ENCODE measurements at regions not wholly inside any gene's neighbourhood (a gene's known extent, or its start where the extent isn't known, plus 50 kb on each side); places are given as distances from the start of the nearest gene placed in this dataset.

DNA sequence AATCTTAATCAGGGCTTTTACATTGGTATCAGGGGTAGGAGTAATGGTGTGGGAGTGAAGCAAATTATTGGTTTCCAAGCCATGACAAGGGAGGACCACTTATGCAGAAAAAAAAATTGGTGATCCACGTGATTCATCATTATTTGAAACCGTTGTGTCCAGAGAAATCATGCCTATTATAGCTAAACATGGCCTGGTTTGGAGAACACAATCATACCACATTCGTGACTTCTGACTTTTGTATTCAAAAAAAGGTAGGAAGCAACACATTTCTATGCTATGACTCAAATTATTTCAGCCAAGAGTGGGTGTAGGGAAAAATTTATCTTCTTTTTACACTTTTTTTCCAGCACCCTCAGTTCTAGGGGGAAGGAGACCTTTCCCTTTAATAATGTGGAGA lies 924.3 kb upstream of the GBE1 start:
- intact Hi-C loops (cut with DNase I; ENCODE audit: low total_unique reads): no loop called here
- Histone ChIP-seq H3K4me3 (no peak overlapping the region), H3K36me3 (ENCODE audit: low read depth, missing control alignments) (no peaks in the 10 kb centered on the region), H3K9me3 (no peaks in the 10 kb centered on the region), H3K4me1 (no peaks in the 10 kb centered on the region), H3K27ac (no peak overlapping the region), H3K27me3 (no peaks in the 10 kb centered on the region)
- no peak for DNase-seq
- WGBS, 2 donors: 46 to 69% methylated on average over 3 of the region's 3 CpGs
- TF ChIP-seq POLR2A (IDR thresholded peaks at IDR 0.05): no peak

DNA sequence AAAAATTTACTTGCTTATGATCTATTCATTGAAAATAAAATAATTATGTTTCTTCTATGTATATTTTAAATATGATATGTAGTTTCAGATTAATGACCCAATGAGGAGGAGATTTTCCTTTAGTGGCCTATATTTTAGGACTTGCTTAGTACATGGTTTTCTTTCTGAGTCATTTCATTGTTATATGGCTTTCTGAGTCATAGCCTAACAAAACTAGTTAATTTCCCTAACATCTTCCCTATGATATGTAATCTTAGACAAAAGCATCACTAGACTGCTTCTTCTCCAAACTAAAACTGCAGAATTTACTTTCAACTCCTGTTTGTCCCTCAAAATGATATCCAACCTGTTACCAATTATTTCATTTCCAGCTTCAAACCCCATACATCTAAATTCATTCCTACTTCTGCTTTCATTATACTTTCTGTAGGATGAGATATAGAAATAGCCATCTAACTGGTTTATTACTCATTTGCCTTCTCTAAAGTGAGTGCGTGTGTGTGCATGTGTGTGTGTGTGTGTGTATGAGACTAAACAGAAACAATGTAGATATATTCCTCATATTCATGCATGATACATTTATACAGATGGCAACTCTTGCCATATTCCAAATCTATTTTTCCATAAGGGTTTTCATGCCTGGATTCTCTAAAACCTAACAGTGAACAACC lies 915.0 kb upstream of the GBE1 start:
- TF ChIP-seq, protein P1, sequence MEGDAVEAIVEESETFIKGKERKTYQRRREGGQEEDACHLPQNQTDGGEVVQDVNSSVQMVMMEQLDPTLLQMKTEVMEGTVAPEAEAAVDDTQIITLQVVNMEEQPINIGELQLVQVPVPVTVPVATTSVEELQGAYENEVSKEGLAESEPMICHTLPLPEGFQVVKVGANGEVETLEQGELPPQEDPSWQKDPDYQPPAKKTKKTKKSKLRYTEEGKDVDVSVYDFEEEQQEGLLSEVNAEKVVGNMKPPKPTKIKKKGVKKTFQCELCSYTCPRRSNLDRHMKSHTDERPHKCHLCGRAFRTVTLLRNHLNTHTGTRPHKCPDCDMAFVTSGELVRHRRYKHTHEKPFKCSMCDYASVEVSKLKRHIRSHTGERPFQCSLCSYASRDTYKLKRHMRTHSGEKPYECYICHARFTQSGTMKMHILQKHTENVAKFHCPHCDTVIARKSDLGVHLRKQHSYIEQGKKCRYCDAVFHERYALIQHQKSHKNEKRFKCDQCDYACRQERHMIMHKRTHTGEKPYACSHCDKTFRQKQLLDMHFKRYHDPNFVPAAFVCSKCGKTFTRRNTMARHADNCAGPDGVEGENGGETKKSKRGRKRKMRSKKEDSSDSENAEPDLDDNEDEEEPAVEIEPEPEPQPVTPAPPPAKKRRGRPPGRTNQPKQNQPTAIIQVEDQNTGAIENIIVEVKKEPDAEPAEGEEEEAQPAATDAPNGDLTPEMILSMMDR (IDR thresholded peaks at IDR 0.05): no peak
- TF ChIP-seq POLR2A (IDR thresholded peaks at IDR 0.05): no peak
- H3K4me3 ChIP-seq: no peak overlapping the region
- H3K36me3 ChIP-seq (ENCODE audit: low read depth, missing control alignments): no peaks in the 10 kb centered on the region
- H3K27ac ChIP-seq: no peak overlapping the region
- H3K4me1 ChIP-seq: no peaks in the 10 kb centered on the region
- no peak for DNase-seq
- intact Hi-C loops (cut with DNase I; ENCODE audit: low total_unique reads): no loop called here
- 86 to 92% methylated on average over 1 of the region's 1 CpG for WGBS, 2 donors
- no peaks in the 10 kb centered on the region for H3K9me3 ChIP-seq
- no peaks in the 10 kb centered on the region for H3K27me3 ChIP-seq

DNA sequence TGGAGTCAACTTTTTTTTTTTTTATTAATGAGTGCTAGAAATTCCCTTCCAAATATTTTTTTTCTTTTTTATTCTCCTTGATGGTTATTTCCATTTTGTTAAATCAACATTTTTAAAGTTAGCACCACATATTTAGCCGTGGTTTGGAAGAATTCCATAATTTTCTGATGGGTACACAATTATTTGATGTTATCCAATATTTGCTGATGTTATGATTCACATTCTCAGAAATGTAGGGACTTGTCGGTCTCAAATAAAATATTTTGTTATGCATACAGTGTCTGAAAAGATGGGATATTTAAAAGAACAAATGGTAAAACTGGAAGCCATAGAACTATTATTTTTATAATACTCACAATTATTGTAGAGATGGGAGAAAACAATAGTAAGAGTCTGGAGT lies 911.5 kb upstream of the GBE1 start:
- Histone ChIP-seq H3K36me3 (ENCODE audit: low read depth, missing control alignments) (no peaks in the 10 kb centered on the region), H3K4me3 (no peak overlapping the region), H3K4me1 (no peaks in the 10 kb centered on the region), H3K9me3 (no peaks in the 10 kb centered on the region), H3K27ac (no peak overlapping the region), H3K27me3 (no peaks in the 10 kb centered on the region)
- TF ChIP-seq, protein P1 (IDR thresholded peaks at IDR 0.05): no peak
- no peak for TF ChIP-seq POLR2A (IDR thresholded peaks at IDR 0.05)
- intact Hi-C loops (cut with DNase I; ENCODE audit: low total_unique reads): no loop called here
- no peak for DNase-seq
- WGBS, 2 donors: 82 to 92% methylated on average over 2 of the region's 2 CpGs

DNA sequence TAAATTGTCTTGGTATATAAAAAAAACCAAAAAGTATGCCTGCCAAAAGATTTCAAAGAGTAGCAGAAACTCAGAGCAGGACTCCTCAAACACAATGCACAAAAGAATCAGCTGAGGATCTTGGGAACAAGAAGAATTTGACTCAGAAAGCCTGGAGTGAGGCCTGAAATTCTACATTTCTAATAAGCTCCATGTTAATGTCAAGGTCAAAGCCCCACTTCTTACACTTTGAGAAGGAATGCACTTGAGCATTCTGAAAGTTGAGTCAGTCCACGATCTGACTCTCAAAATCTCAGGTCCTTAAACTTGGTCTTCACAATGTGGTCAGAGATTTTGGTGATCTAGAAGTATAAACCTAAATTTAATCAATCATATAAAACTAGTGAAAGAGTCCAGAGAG lies 910.0 kb upstream of the GBE1 start:
- H3K27me3 ChIP-seq: no peaks in the 10 kb centered on the region
- no peak for DNase-seq
- intact Hi-C loops (cut with DNase I; ENCODE audit: low total_unique reads): no loop called here
- H3K4me3 ChIP-seq: no peak overlapping the region
- H3K9me3 ChIP-seq: no peaks in the 10 kb centered on the region
- H3K27ac ChIP-seq: no peak overlapping the region
- H3K4me1 ChIP-seq: no peaks in the 10 kb centered on the region
- TF ChIP-seq, protein P1 (IDR thresholded peaks at IDR 0.05): no peak
- WGBS, 2 donors: 44 to 63% methylated on average over 1 of the region's 1 CpG
- no peaks in the 10 kb centered on the region for H3K36me3 ChIP-seq (ENCODE audit: low read depth, missing control alignments)

DNA sequence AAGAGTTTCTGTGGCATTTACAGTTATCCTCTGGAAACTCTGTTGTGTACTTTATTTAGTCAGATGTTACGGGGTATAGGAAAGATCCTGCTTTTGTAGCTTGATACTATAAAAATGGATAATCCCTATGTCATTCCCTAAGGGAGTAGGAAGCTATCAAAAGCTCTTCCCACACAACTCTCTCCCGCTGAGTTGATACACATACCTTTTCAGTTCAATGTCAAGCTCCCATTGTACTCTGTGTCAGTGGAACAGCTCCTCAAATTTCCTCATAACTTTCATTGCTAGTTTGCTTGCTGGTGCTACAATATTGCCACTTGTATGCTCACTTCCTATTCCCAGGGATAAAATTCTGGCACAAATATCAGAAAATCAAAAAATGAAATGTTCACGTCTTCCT lies 893.3 kb upstream of the GBE1 start:
- TF ChIP-seq, protein P1 (IDR thresholded peaks at IDR 0.05): no peak
- TF ChIP-seq POLR2A (IDR thresholded peaks at IDR 0.05): no peak
- whole genome bisulfite sequencing, 2 donors: 56 to 63% methylated on average over 3 of the region's 3 CpGs
- no peak for DNase-seq
- H3K27me3 ChIP-seq: no peaks in the 10 kb centered on the region
- no peaks in the 10 kb centered on the region for H3K4me1 ChIP-seq
- H3K9me3 ChIP-seq: no peaks in the 10 kb centered on the region
- no peak overlapping the region for H3K4me3 ChIP-seq
- no peak overlapping the region for H3K27ac ChIP-seq
- intact Hi-C loops (cut with DNase I; ENCODE audit: low total_unique reads): no loop called here
- no peaks in the 10 kb centered on the region for H3K36me3 ChIP-seq (ENCODE audit: low read depth, missing control alignments)

All from testis (tissue), 2 donors.